Upper lobe of left lung (tissue), 6 donors: ENCODE measurements at regions not wholly inside any gene's neighbourhood (a gene's known extent, or its start where the extent isn't known, plus 50 kb on each side); places are given as distances from the start of the nearest gene placed in this dataset.

ENCODE experiments used
- ATAC-seq, 2 donors: fragments of 200-7000 bp; cut with Tn5 transposase; one replicate each; pipeline ENCODE4 v1.9.1; 2022; ENCODE audit warnings: mild to moderate bottlenecking in 2 of 2, moderate library complexity in 2 of 2; ENCODE audit not compliant: low FRiP score in 2 of 2
- DNase-seq, 2 donors: peaks; one replicate each; pipeline ENCODE4 v3.0.0-alpha.2; 2019 to 2020
- H3K27ac ChIP-seq, 4 donors: fragments of 200-600 bp; sonication (generic); one replicate each; pipeline ENCODE4 v1.5.1; 2016 to 2019
- H3K27me3 ChIP-seq, 4 donors: fragments of 200-600 bp; sonication (generic); one replicate each; pipeline ENCODE4 v1.5.1; 2017 to 2019
- H3K36me3 ChIP-seq, 4 donors: fragments of 200-600 bp; sonication (generic); one replicate each; pipeline ENCODE4 v1.5.1; 2016 to 2019
- H3K4me1 ChIP-seq, 4 donors: fragments of 200-600 bp; sonication (generic); one replicate each; pipeline ENCODE4 v1.5.1; 2018 to 2019
- H3K4me3 ChIP-seq, 4 donors: fragments of 200-600 bp; sonication (generic); one replicate each; pipeline ENCODE4 v1.5.1; 2017 to 2019; ENCODE audit warnings: mild to moderate bottlenecking in 2 of 4, moderate library complexity in 1 of 4
- H3K9me3 ChIP-seq, 4 donors: fragments of 200-600 bp; sonication (generic); one replicate each; pipeline ENCODE4 v1.5.1; 2018 to 2019
- EP300 ChIP-seq, 4 donors: sonication (generic); formaldehyde crosslinking; IDR thresholded peaks; one replicate each; pipeline ENCODE4 v1.5.1; 2017; ENCODE audit warnings: antibody characterized with exemption in 4 of 4, control low read depth in 2 of 4
- POLR2A ChIP-seq, 4 donors: fragments of 450-650 bp; IDR thresholded peaks; one replicate each; pipeline ENCODE4 v1.5.1; 2016 to 2017; ENCODE audit warnings: antibody characterized with exemption in 4 of 4, mild to moderate bottlenecking in 2 of 4
- POLR2AphosphoS5 ChIP-seq, 2 donors: sonication (generic); formaldehyde crosslinking; IDR thresholded peaks; one replicate each; pipeline ENCODE4 v1.5.1; 2017; ENCODE audit warnings: antibody characterized with exemption in 2 of 2
- WGBS, 2 donors: methylation state at CpG; one replicate each; pipeline ENCODE4 v1.1.5; 2017 to 2018; 5-methylcytosine and 5-hydroxymethylcytosine counted together
- TF ChIP-seq, protein P1 (sequence below), 6 experiments: fragments of 450-650 bp in 4 of 6; fragments of 200-600 bp in 2 of 6; sonication (generic) in 2 of 6; IDR thresholded peaks; one replicate each; pipeline ENCODE4 v1.5.1; 2016 to 2019; ENCODE audit warnings: antibody characterized with exemption in 6 of 6
- donor health status: DM: no; HTN: no; CAD: no; lungs with moderate emphysema.
- donor health status: DM: no; HTN: yes; CAD: no; lungs with severe emphysema.

DNA sequence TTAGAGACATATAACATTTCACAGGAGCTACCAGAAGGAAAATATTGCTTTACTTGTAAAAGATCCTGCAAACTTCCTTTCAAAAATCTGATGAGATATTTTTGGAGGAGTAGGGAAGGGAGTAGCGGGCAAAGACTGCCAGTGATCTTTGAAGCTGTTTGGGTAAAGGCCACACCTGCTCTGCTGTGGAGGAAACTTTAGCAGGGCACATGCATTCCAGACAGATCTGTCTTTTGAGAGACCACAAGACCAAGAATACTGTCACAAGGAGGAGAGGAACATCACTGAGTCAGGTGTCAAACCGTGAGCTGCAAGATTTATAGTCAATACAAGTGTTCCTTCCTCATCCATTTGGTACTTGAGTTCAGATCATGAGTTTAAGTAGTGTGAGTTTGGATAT is 654.4 kb downstream of the DNAJB9 start:
- no peak for DNase-seq
- no peak overlapping the region for H3K27ac ChIP-seq
- 74 to 78% methylated on average over 2 of the region's 2 CpGs for WGBS, 2 donors
- H3K27me3 ChIP-seq: no peaks in the 10 kb centered on the region
- TF ChIP-seq EP300 (IDR thresholded peaks at IDR 0.05) (no peak), POLR2A (IDR thresholded peaks at IDR 0.05) (no peak), POLR2AphosphoS5 (IDR thresholded peaks at IDR 0.05) (no peak)
- TF ChIP-seq, protein P1, sequence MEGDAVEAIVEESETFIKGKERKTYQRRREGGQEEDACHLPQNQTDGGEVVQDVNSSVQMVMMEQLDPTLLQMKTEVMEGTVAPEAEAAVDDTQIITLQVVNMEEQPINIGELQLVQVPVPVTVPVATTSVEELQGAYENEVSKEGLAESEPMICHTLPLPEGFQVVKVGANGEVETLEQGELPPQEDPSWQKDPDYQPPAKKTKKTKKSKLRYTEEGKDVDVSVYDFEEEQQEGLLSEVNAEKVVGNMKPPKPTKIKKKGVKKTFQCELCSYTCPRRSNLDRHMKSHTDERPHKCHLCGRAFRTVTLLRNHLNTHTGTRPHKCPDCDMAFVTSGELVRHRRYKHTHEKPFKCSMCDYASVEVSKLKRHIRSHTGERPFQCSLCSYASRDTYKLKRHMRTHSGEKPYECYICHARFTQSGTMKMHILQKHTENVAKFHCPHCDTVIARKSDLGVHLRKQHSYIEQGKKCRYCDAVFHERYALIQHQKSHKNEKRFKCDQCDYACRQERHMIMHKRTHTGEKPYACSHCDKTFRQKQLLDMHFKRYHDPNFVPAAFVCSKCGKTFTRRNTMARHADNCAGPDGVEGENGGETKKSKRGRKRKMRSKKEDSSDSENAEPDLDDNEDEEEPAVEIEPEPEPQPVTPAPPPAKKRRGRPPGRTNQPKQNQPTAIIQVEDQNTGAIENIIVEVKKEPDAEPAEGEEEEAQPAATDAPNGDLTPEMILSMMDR (IDR thresholded peaks at IDR 0.05): no peak
- H3K4me1 ChIP-seq: no peaks in the 10 kb centered on the region
- no peak for ATAC-seq
- no peak overlapping the region for H3K4me3 ChIP-seq
- H3K36me3 ChIP-seq: no peaks in the 10 kb centered on the region
- H3K9me3 ChIP-seq: no peaks in the 10 kb centered on the region

DNA sequence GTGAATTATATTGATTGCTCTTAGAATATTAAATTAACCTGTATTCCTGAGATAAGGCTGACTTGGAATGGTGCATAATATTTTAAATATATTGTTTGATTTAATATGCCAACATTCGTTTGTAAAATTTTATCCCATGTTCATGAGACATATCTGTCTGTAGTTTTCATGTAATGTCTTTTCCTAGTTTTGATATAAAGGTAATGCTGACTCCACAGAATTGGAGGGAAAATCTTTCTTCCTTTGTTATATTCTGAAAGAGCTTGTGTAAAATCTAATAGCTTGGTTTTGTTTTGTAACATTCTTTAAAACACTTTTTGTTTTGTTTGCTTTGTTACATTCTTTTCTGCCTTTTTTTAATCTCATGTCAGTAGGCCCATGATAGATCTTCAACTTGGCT is 657.0 kb downstream of the DNAJB9 start:
- 56 to 63% methylated on average over 1 of the region's 1 CpG for WGBS, 2 donors
- H3K36me3 ChIP-seq: no peaks in the 10 kb centered on the region
- no peak overlapping the region for H3K4me3 ChIP-seq
- H3K4me1 ChIP-seq: no peaks in the 10 kb centered on the region
- no peak for DNase-seq
- H3K9me3 ChIP-seq: no peaks in the 10 kb centered on the region
- ATAC-seq: no peak
- TF ChIP-seq, protein P1 (IDR thresholded peaks at IDR 0.05): no peak
- no peak overlapping the region for H3K27ac ChIP-seq
- no peaks in the 10 kb centered on the region for H3K27me3 ChIP-seq

DNA sequence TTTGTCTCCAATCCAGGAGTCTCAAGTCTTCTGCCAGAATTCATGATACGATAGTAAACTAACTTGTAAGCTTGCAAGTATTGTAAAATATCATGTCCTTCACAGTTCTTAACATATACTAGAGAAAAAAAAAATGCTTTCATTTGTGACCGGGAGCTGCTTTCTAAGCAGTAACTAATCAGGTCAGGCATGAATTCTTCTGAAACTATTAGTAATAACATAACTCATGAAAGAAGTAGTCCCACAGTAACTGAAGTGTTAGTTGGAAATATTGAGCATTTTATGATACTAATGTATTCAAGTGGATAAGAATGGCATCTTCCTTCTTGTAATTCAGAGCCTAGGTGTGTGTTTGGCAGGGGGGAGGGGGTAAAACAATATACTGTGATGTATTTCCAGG is 665.6 kb downstream of the DNAJB9 start:
- Histone ChIP-seq H3K36me3 (no peaks in the 10 kb centered on the region), H3K9me3 (peaks cover 0 to 3% (median 0%) of the 10 kb centered on the region in 4 donors), H3K4me3 (no peak overlapping the region), H3K4me1 (no peaks in the 10 kb centered on the region), H3K27me3 (no peaks in the 10 kb centered on the region), H3K27ac (no peak overlapping the region)
- ATAC-seq (no peak), DNase-seq (no peak)
- 59 to 68% methylated on average over 2 of the region's 2 CpGs for WGBS, 2 donors
- TF ChIP-seq POLR2AphosphoS5 (IDR thresholded peaks at IDR 0.05) (no peak), EP300 (IDR thresholded peaks at IDR 0.05) (no peak), POLR2A (IDR thresholded peaks at IDR 0.05) (no peak)
- TF ChIP-seq, protein P1 (IDR thresholded peaks at IDR 0.05): no peak

DNA sequence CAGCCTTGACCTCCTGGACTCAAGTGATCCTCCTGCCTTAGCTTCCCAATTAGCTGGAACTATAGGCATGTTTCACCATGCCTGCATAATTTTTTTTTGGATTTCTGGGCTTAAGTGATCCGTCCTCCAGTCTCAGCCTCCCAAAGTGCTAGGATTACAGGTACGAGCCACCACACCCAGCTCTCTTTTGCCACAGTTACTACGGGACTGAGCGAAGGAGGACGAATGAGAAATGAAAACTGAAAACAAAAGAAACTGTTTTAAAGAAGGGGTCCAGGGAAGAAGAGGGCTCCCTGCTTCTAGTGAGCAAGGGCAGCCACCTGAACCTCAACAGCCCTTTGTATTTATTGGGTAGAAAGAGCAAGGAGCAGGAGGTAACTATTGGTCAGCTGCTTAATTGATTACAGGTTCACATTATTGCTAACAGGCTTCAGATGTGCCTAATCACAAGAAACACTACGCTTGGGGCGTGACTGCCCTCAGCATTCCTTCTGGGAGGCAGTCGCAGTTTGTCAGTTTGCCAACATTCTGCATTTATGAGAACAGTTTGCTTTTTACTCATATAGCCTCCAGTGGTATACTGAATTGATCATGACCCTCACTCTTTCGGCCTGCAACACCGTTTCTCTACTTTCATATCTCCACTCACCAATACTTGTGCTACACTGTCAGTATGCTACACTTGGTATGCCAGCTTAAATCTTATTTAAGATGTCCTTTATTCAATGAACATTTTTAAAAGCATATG is 676.8 kb downstream of the DNAJB9 start:
- DNase-seq (peak in 1 of 2 donors; percentile 28), ATAC-seq (peak in 1 of 2 donors; percentile 12)
- no peak overlapping the region for H3K27ac ChIP-seq
- no peaks in the 10 kb centered on the region for H3K27me3 ChIP-seq
- TF ChIP-seq POLR2A (IDR thresholded peaks at IDR 0.05): no peak
- TF ChIP-seq, protein P1 (IDR thresholded peaks at IDR 0.05): no peak
- no peak for TF ChIP-seq POLR2AphosphoS5 (IDR thresholded peaks at IDR 0.05)
- TF ChIP-seq EP300 (IDR thresholded peaks at IDR 0.05): no peak
- H3K9me3 ChIP-seq: no peaks in the 10 kb centered on the region
- H3K4me1 ChIP-seq: no peaks in the 10 kb centered on the region
- 50 to 57% methylated on average over 10 of the region's 10 CpGs for WGBS, 2 donors
- H3K36me3 ChIP-seq: no peaks in the 10 kb centered on the region
- peak overlapping the region in 1 of 4 donors; percentile 9 for H3K4me3 ChIP-seq
